ENCODE measurements at regions not wholly inside any gene's neighbourhood (a gene's known extent, or its start where the extent isn't known, plus 50 kb on each side); places are given as distances from the start of the nearest gene placed in this dataset.

GRCh38 chr17:12403881-12404398 lies 261.8 kb upstream of the MYOCD start:
- H3K36me3 ChIP-seq (ENCODE audit: insufficient read depth, low read length): no peaks in the 10 kb centered on the region
- no peak overlapping the region for H3K4me3 ChIP-seq (ENCODE audit: low read depth, low read length)
- H3K27ac ChIP-seq (ENCODE audit: low read depth, low read length): no peak overlapping the region
- no peak overlapping the region for H2AFZ ChIP-seq (ENCODE audit: low read length, unreplicated experiment)
- H3K27me3 ChIP-seq (ENCODE audit: insufficient read depth, low read length): no peaks in the 10 kb centered on the region
- no peaks in the 10 kb centered on the region for H3K79me2 ChIP-seq (ENCODE audit: control insufficient read depth, insufficient read depth, low read length, unreplicated experiment)
- H3K4me1 ChIP-seq (ENCODE audit: control insufficient read depth, insufficient read depth, low read length, unreplicated experiment): peaks cover 9% of the 10 kb centered on the region

- H3K79me2 ChIP-seq (ENCODE audit: control insufficient read depth, insufficient read depth, low read length, unreplicated experiment): no peaks in the 10 kb centered on the region
- peaks cover 9% of the 10 kb centered on the region for H3K4me1 ChIP-seq (ENCODE audit: control insufficient read depth, insufficient read depth, low read length, unreplicated experiment)
- no peak overlapping the region for H2AFZ ChIP-seq (ENCODE audit: low read length, unreplicated experiment)
- no peak overlapping the region for H3K27ac ChIP-seq (ENCODE audit: low read depth, low read length)
- no peak overlapping the region for H3K4me3 ChIP-seq (ENCODE audit: low read depth, low read length)
- H3K27me3 ChIP-seq (ENCODE audit: insufficient read depth, low read length): no peaks in the 10 kb centered on the region
- no peaks in the 10 kb centered on the region for H3K36me3 ChIP-seq (ENCODE audit: insufficient read depth, low read length)
Observed at GRCh38 chr17:12406623-12407215, 259.0 kb upstream of the MYOCD start.

- no peaks in the 10 kb centered on the region for H3K36me3 ChIP-seq (ENCODE audit: insufficient read depth, low read length)
- no peak overlapping the region for H3K27ac ChIP-seq (ENCODE audit: low read depth, low read length)
- H3K27me3 ChIP-seq (ENCODE audit: insufficient read depth, low read length): no peaks in the 10 kb centered on the region
- H3K4me1 ChIP-seq (ENCODE audit: control insufficient read depth, insufficient read depth, low read length, unreplicated experiment): peaks cover 9% of the 10 kb centered on the region
- no peak overlapping the region for H3K4me3 ChIP-seq (ENCODE audit: low read depth, low read length)
- no peaks in the 10 kb centered on the region for H3K79me2 ChIP-seq (ENCODE audit: control insufficient read depth, insufficient read depth, low read length, unreplicated experiment)
- no peak overlapping the region for H2AFZ ChIP-seq (ENCODE audit: low read length, unreplicated experiment)
Observed at GRCh38 chr17:12407495-12408252, 258.0 kb upstream of the MYOCD start.

GRCh38 chr17:12409082-12409481 lies 256.6 kb upstream of the MYOCD start:
- Histone ChIP-seq H3K27ac (ENCODE audit: low read depth, low read length) (no peak overlapping the region), H3K4me3 (ENCODE audit: low read depth, low read length) (no peak overlapping the region), H3K36me3 (ENCODE audit: insufficient read depth, low read length) (no peaks in the 10 kb centered on the region), H3K79me2 (ENCODE audit: control insufficient read depth, insufficient read depth, low read length, unreplicated experiment) (no peaks in the 10 kb centered on the region), H3K4me1 (ENCODE audit: control insufficient read depth, insufficient read depth, low read length, unreplicated experiment) (peaks cover 5% of the 10 kb centered on the region), H3K27me3 (ENCODE audit: insufficient read depth, low read length) (no peaks in the 10 kb centered on the region), H2AFZ (ENCODE audit: low read length, unreplicated experiment) (no peak overlapping the region)

GRCh38 chr17:12410717-12411116 lies 255.0 kb upstream of the MYOCD start:
- Histone ChIP-seq H3K27me3 (ENCODE audit: insufficient read depth, low read length) (no peaks in the 10 kb centered on the region), H3K36me3 (ENCODE audit: insufficient read depth, low read length) (no peaks in the 10 kb centered on the region), H3K4me1 (ENCODE audit: control insufficient read depth, insufficient read depth, low read length, unreplicated experiment) (peaks cover 5% of the 10 kb centered on the region), H3K79me2 (ENCODE audit: control insufficient read depth, insufficient read depth, low read length, unreplicated experiment) (no peaks in the 10 kb centered on the region), H3K27ac (ENCODE audit: low read depth, low read length) (no peak overlapping the region), H2AFZ (ENCODE audit: low read length, unreplicated experiment) (no peak overlapping the region), H3K4me3 (ENCODE audit: low read depth, low read length) (no peak overlapping the region)

GRCh38 chr17:12415031-12415430 lies 250.7 kb upstream of the MYOCD start:
- H3K36me3 ChIP-seq (ENCODE audit: insufficient read depth, low read length): no peaks in the 10 kb centered on the region
- no peak overlapping the region for H3K4me3 ChIP-seq (ENCODE audit: low read depth, low read length)
- H2AFZ ChIP-seq (ENCODE audit: low read length, unreplicated experiment): no peak overlapping the region
- no peak overlapping the region for H3K27ac ChIP-seq (ENCODE audit: low read depth, low read length)
- H3K79me2 ChIP-seq (ENCODE audit: control insufficient read depth, insufficient read depth, low read length, unreplicated experiment): no peaks in the 10 kb centered on the region
- H3K4me1 ChIP-seq (ENCODE audit: control insufficient read depth, insufficient read depth, low read length, unreplicated experiment): no peaks in the 10 kb centered on the region
- H3K27me3 ChIP-seq (ENCODE audit: insufficient read depth, low read length): no peaks in the 10 kb centered on the region

- H3K79me2 ChIP-seq (ENCODE audit: control insufficient read depth, insufficient read depth, low read length, unreplicated experiment): no peaks in the 10 kb centered on the region
- H2AFZ ChIP-seq (ENCODE audit: low read length, unreplicated experiment): no peak overlapping the region
- no peaks in the 10 kb centered on the region for H3K36me3 ChIP-seq (ENCODE audit: insufficient read depth, low read length)
- no peaks in the 10 kb centered on the region for H3K4me1 ChIP-seq (ENCODE audit: control insufficient read depth, insufficient read depth, low read length, unreplicated experiment)
- H3K4me3 ChIP-seq (ENCODE audit: low read depth, low read length): no peak overlapping the region
- no peak overlapping the region for H3K27ac ChIP-seq (ENCODE audit: low read depth, low read length)
- peaks cover 4% of the 10 kb centered on the region; the same call in 1 of the 2 replicates for H3K27me3 ChIP-seq (ENCODE audit: insufficient read depth, low read length)
Observed at GRCh38 chr17:12421077-12421476, 244.6 kb upstream of the MYOCD start.

GRCh38 chr17:12421646-12422306 lies 243.9 kb upstream of the MYOCD start:
- Histone ChIP-seq H2AFZ (ENCODE audit: low read length, unreplicated experiment) (no peak overlapping the region), H3K27me3 (ENCODE audit: insufficient read depth, low read length) (peaks cover 4% of the 10 kb centered on the region; the same call in 1 of the 2 replicates), H3K4me3 (ENCODE audit: low read depth, low read length) (no peak overlapping the region), H3K27ac (ENCODE audit: low read depth, low read length) (no peak overlapping the region), H3K36me3 (ENCODE audit: insufficient read depth, low read length) (no peaks in the 10 kb centered on the region), H3K79me2 (ENCODE audit: control insufficient read depth, insufficient read depth, low read length, unreplicated experiment) (no peaks in the 10 kb centered on the region), H3K4me1 (ENCODE audit: control insufficient read depth, insufficient read depth, low read length, unreplicated experiment) (no peaks in the 10 kb centered on the region)

- no peaks in the 10 kb centered on the region for H3K79me2 ChIP-seq (ENCODE audit: control insufficient read depth, insufficient read depth, low read length, unreplicated experiment)
- H3K4me1 ChIP-seq (ENCODE audit: control insufficient read depth, insufficient read depth, low read length, unreplicated experiment): no peaks in the 10 kb centered on the region
- no peak overlapping the region for H3K27ac ChIP-seq (ENCODE audit: low read depth, low read length)
Observed at GRCh38 chr17:12422651-12423050, 243.0 kb upstream of the MYOCD start.

GRCh38 chr17:12423337-12423736 lies 242.4 kb upstream of the MYOCD start:
- Histone ChIP-seq H3K79me2 (ENCODE audit: control insufficient read depth, insufficient read depth, low read length, unreplicated experiment) (no peaks in the 10 kb centered on the region), H3K4me3 (ENCODE audit: low read depth, low read length) (no peak overlapping the region), H3K27ac (ENCODE audit: low read depth, low read length) (no peak overlapping the region), H3K4me1 (ENCODE audit: control insufficient read depth, insufficient read depth, low read length, unreplicated experiment) (no peaks in the 10 kb centered on the region), H2AFZ (ENCODE audit: low read length, unreplicated experiment) (no peak overlapping the region), H3K36me3 (ENCODE audit: insufficient read depth, low read length) (no peaks in the 10 kb centered on the region), H3K27me3 (ENCODE audit: insufficient read depth, low read length) (peaks cover 4% of the 10 kb centered on the region; the same call in 1 of the 2 replicates)

More at GRCh38 chr17:12422651-12423050, 243.0 kb upstream of the MYOCD start:
- Histone ChIP-seq H3K36me3 (ENCODE audit: insufficient read depth, low read length) (no peaks in the 10 kb centered on the region), H3K27me3 (ENCODE audit: insufficient read depth, low read length) (peaks cover 4% of the 10 kb centered on the region; the same call in 1 of the 2 replicates), H3K4me3 (ENCODE audit: low read depth, low read length) (no peak overlapping the region), H2AFZ (ENCODE audit: low read length, unreplicated experiment) (no peak overlapping the region)

Data from ACC112 (cell line).